Chondrocyte (in vitro differentiated cells): ENCODE measurements at regions not wholly inside any gene's neighbourhood (a gene's known extent, or its start where the extent isn't known, plus 50 kb on each side); places are given as distances from the start of the nearest gene placed in this dataset.

ENCODE experiments used
- DNase-seq: peaks from one replicate; pipeline ENCODE4 v3.0.0; 2021; ENCODE audit warnings: mixed read lengths, low spot score
- H3K27ac Mint-ChIP-seq: one replicate; pipeline ENCODE4 v1.8.0; 2021; ENCODE audit warnings: mild to moderate bottlenecking, moderate library complexity, mixed read lengths; ENCODE audit not compliant: unreplicated experiment
- H3K27me3 Mint-ChIP-seq: 2 replicates; pipeline ENCODE4 v1.8.0; 2021; ENCODE audit warnings: low read depth, mixed read lengths
- H3K36me3 Mint-ChIP-seq: 2 replicates; pipeline ENCODE4 v1.8.0; 2021; ENCODE audit warnings: low read depth, mixed read lengths
- H3K4me1 Mint-ChIP-seq: 2 replicates; pipeline ENCODE4 v1.8.0; 2021; ENCODE audit warnings: low read depth, mild to moderate bottlenecking, mixed read lengths
- H3K4me3 Mint-ChIP-seq: one replicate; pipeline ENCODE4 v1.8.0; 2021; ENCODE audit warnings: mild to moderate bottlenecking, moderate library complexity, mixed read lengths; ENCODE audit not compliant: unreplicated experiment
- H3K9me3 Mint-ChIP-seq: 2 replicates; pipeline ENCODE4 v1.8.0; 2021; ENCODE audit warnings: low read depth, mixed read lengths
- TF ChIP-seq, protein P1 (sequence below): fragments of 200-600 bp; sonication (generic); IDR thresholded peaks from 2 replicates; pipeline ENCODE4 v1.5.0; 2021; ENCODE audit warnings: antibody characterized with exemption, mild to moderate bottlenecking, moderate library complexity

DNA sequence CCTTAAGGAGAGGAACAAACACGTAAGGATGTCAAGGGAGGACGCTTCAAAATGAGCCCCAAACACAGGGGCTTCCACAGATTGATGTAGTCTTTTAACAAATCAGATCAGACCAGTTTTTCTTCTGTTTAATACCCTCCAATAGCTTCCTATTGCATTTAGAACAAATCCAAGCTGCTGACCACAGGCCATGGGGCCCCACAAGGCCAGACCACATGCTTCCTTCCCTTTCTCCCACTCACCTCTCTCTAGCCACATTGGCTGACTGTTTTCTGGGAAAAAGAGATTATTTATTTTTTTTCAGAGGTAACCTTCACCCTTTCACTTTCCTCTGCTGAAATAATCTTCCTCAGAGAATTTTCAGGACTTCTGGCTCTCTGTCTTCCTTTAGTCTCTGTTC is 380.6 kb downstream of the SIPA1L2 start:
- TF ChIP-seq, protein P1, sequence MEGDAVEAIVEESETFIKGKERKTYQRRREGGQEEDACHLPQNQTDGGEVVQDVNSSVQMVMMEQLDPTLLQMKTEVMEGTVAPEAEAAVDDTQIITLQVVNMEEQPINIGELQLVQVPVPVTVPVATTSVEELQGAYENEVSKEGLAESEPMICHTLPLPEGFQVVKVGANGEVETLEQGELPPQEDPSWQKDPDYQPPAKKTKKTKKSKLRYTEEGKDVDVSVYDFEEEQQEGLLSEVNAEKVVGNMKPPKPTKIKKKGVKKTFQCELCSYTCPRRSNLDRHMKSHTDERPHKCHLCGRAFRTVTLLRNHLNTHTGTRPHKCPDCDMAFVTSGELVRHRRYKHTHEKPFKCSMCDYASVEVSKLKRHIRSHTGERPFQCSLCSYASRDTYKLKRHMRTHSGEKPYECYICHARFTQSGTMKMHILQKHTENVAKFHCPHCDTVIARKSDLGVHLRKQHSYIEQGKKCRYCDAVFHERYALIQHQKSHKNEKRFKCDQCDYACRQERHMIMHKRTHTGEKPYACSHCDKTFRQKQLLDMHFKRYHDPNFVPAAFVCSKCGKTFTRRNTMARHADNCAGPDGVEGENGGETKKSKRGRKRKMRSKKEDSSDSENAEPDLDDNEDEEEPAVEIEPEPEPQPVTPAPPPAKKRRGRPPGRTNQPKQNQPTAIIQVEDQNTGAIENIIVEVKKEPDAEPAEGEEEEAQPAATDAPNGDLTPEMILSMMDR = no peak
- no peaks in the 10 kb centered on the region for H3K27me3 Mint-ChIP-seq
- H3K36me3 Mint-ChIP-seq = no peaks in the 10 kb centered on the region
- no peak overlapping the region for H3K4me3 Mint-ChIP-seq
- no peaks in the 10 kb centered on the region for H3K9me3 Mint-ChIP-seq
- H3K4me1 Mint-ChIP-seq = no peaks in the 10 kb centered on the region
- no peak overlapping the region for H3K27ac Mint-ChIP-seq
- no peak for DNase-seq

- Mint-ChIP-seq H3K36me3 (no peaks in the 10 kb centered on the region), H3K9me3 (no peaks in the 10 kb centered on the region), H3K4me1 (no peaks in the 10 kb centered on the region), H3K4me3 (no peak overlapping the region), H3K27me3 (no peaks in the 10 kb centered on the region), H3K27ac (no peak overlapping the region)
- DNase-seq = no peak
- TF ChIP-seq, protein P1 = no peak
These were observed 381.6 kb downstream of the SIPA1L2 start for GRCh38 chr1:232248276-232248820.

- no peaks in the 10 kb centered on the region for H3K27me3 Mint-ChIP-seq
- TF ChIP-seq, protein P1 = no peak
- no peak for DNase-seq
- H3K9me3 Mint-ChIP-seq = no peaks in the 10 kb centered on the region
- H3K36me3 Mint-ChIP-seq = no peaks in the 10 kb centered on the region
- H3K4me1 Mint-ChIP-seq = no peaks in the 10 kb centered on the region
- no peak overlapping the region for H3K4me3 Mint-ChIP-seq
- no peak overlapping the region for H3K27ac Mint-ChIP-seq
These were observed 382.3 kb downstream of the SIPA1L2 start for GRCh38 chr1:232247669-232248068.

GRCh38 chr1:232244426-232244825 is 385.5 kb downstream of the SIPA1L2 start:
- H3K27ac Mint-ChIP-seq = no peak overlapping the region
- no peaks in the 10 kb centered on the region for H3K27me3 Mint-ChIP-seq
- TF ChIP-seq, protein P1 = no peak
- no peaks in the 10 kb centered on the region for H3K4me1 Mint-ChIP-seq
- DNase-seq = no peak
- H3K9me3 Mint-ChIP-seq = peaks cover 17% of the 10 kb centered on the region
- H3K4me3 Mint-ChIP-seq = no peak overlapping the region
- H3K36me3 Mint-ChIP-seq = no peaks in the 10 kb centered on the region

GRCh38 chr1:232239998-232240397 is 389.9 kb downstream of the SIPA1L2 start:
- no peak for DNase-seq
- TF ChIP-seq, protein P1 = no peak
- Mint-ChIP-seq H3K9me3 (peaks cover 22% of the 10 kb centered on the region), H3K27me3 (no peaks in the 10 kb centered on the region), H3K4me1 (no peaks in the 10 kb centered on the region), H3K36me3 (no peaks in the 10 kb centered on the region), H3K27ac (no peak overlapping the region), H3K4me3 (no peak overlapping the region)
